Adrenal gland (tissue), 9 donors: ENCODE measurements at regions not wholly inside any gene's neighbourhood (a gene's known extent, or its start where the extent isn't known, plus 50 kb on each side); places are given as distances from the start of the nearest gene placed in this dataset.

ENCODE experiments used
- DNase-seq, 7 donors: peaks; one replicate each; pipeline ENCODE4 v3.0.0-alpha.2; 2019 to 2020
- H3K27ac ChIP-seq, 5 donors: fragments of 200-600 bp; sonication (generic) in 4 of 5; 1 replicate in 3 of 5; 2 replicates in 2 of 5; pipeline versions ENCODE4 v1.5.1 to v1.8.0; 2016 to 2020; ENCODE audit warnings: mild to moderate bottlenecking in 1 of 5
- H3K27me3 ChIP-seq: fragments of 200-600 bp; 2 replicates; pipeline ENCODE4 v1.8.0; 2021
- H3K36me3 ChIP-seq, 2 donors: fragments of 200-600 bp; replicated peaks in 1 of 2; 1 replicate in 1 of 2; 2 replicates in 1 of 2; pipeline versions ENCODE4 v1.5.1 to v1.8.0; 2018 to 2022
- H3K4me1 ChIP-seq, 2 donors: fragments of 200-600 bp; replicated peaks in 1 of 2; 1 replicate in 1 of 2; 2 replicates in 1 of 2; pipeline versions ENCODE4 v1.5.1 to v1.8.0; 2018 to 2021
- H3K4me3 ChIP-seq, 4 donors: fragments of 200-600 bp; sonication (generic) in 3 of 4; one replicate each; pipeline ENCODE4 v1.5.1; 2016 to 2018
- H3K9me3 ChIP-seq, 3 donors: fragments of 200-600 bp; sonication (generic) in 1 of 3; replicated peaks in 1 of 3; 1 replicate in 2 of 3; 2 replicates in 1 of 3; pipeline versions ENCODE4 v1.5.1 to v1.8.0; 2016 to 2021
- POLR2A ChIP-seq, 2 donors: fragments of 450-650 bp; IDR thresholded peaks; one replicate each; pipeline ENCODE4 v1.6.1; 2017; ENCODE audit warnings: antibody characterized with exemption in 2 of 2, mild to moderate bottlenecking in 2 of 2, moderate library complexity in 1 of 2
- WGBS, 4 donors: extraction: QIAGEN DNeasy Blood & Tissue Kit in 2 of 4; methylation state at CpG; one replicate each; pipeline versions ENCODE4 v1.1.5 to v1.1.7; 2013 to 2017; 5-methylcytosine and 5-hydroxymethylcytosine counted together
- intact Hi-C, 2 donors: fragments of 100-400 bp; cut with DNase I; formaldehyde crosslinking; loops; one replicate each; pipeline versions ENCODE4 v1.14.1 to v1.15.0; 2022 to 2023
- TF ChIP-seq, protein P1 (sequence below), 6 experiments: fragments of 450-650 bp in 4 of 6; fragments of 200-600 bp in 2 of 6; sonication (generic) in 1 of 6; IDR thresholded peaks; 1 replicate in 5 of 6; 2 replicates in 1 of 6; pipeline versions ENCODE4 v1.5.1 to v1.8.0; 2016 to 2021; ENCODE audit warnings: antibody characterized with exemption in 6 of 6, mild to moderate bottlenecking in 2 of 6, moderate library complexity in 1 of 6
- donor health status: healthy with polysubstance abuse.
- donor health status: Bipolar disorder and iron deficiency.
- donor health status: DM: yes; HTN: yes; CAD: no.
- donor health status: DM: no; HTN: no; CAD: no.
- donor health status: DM: no; HTN: no; CAD: no.

- Histone ChIP-seq H3K27ac (no peak overlapping the region), H3K4me1 (no peaks in the 10 kb centered on the region), H3K36me3 (no peaks in the 10 kb centered on the region), H3K9me3 (no peaks in the 10 kb centered on the region), H3K27me3 (no peaks in the 10 kb centered on the region), H3K4me3 (no peak overlapping the region)
- TF ChIP-seq, protein P1, sequence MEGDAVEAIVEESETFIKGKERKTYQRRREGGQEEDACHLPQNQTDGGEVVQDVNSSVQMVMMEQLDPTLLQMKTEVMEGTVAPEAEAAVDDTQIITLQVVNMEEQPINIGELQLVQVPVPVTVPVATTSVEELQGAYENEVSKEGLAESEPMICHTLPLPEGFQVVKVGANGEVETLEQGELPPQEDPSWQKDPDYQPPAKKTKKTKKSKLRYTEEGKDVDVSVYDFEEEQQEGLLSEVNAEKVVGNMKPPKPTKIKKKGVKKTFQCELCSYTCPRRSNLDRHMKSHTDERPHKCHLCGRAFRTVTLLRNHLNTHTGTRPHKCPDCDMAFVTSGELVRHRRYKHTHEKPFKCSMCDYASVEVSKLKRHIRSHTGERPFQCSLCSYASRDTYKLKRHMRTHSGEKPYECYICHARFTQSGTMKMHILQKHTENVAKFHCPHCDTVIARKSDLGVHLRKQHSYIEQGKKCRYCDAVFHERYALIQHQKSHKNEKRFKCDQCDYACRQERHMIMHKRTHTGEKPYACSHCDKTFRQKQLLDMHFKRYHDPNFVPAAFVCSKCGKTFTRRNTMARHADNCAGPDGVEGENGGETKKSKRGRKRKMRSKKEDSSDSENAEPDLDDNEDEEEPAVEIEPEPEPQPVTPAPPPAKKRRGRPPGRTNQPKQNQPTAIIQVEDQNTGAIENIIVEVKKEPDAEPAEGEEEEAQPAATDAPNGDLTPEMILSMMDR (IDR thresholded peaks at IDR 0.05), result no peak
- TF ChIP-seq POLR2A (IDR thresholded peaks at IDR 0.05), result no peak
- intact Hi-C loops, result no loop called here
- no peak for DNase-seq
Measured at GRCh38 chr13:39981056-39981455, 325.6 kb downstream of the COG6 start.

DNA sequence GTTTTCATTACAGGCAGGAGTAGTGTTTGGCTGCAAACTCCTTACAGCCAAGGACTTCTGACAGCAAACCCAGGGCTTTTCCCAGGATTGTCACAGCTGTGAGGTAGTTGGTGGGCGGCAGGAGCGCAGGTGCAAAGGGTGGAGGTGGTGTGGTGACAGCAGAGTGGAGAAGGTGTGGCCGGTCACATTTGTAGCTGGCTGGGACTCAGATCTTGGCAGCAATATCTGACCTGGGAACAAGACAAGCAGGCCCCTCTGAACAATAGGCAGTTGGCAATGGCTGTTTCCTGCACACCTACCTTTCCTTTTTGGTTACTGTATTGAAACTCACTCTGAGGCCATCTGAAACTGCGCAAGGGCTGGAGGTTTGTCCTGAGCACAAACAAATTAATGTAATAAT lies 327.3 kb downstream of the COG6 start:
- TF ChIP-seq, protein P1 (IDR thresholded peaks at IDR 0.05), result no peak
- no peak for TF ChIP-seq POLR2A (IDR thresholded peaks at IDR 0.05)
- no peaks in the 10 kb centered on the region for H3K27me3 ChIP-seq
- H3K27ac ChIP-seq, result no peak overlapping the region
- no peaks in the 10 kb centered on the region for H3K36me3 ChIP-seq
- DNase-seq, result no peak
- no peak overlapping the region for H3K4me3 ChIP-seq
- 67 to 91% (median 87%) methylated on average over 4 of the region's 4 CpGs for WGBS, 4 donors
- intact Hi-C loops, result no loop called here
- H3K4me1 ChIP-seq, result no peaks in the 10 kb centered on the region
- H3K9me3 ChIP-seq, result no peaks in the 10 kb centered on the region

- no peaks in the 10 kb centered on the region for H3K27me3 ChIP-seq
- H3K9me3 ChIP-seq, result no peaks in the 10 kb centered on the region
- no peak for TF ChIP-seq POLR2A (IDR thresholded peaks at IDR 0.05)
- TF ChIP-seq, protein P1 (IDR thresholded peaks at IDR 0.05), result no peak
- H3K36me3 ChIP-seq, result no peaks in the 10 kb centered on the region
- H3K4me1 ChIP-seq, result no peaks in the 10 kb centered on the region
- H3K4me3 ChIP-seq, result no peak overlapping the region
- no peak overlapping the region for H3K27ac ChIP-seq
- intact Hi-C loops, result no loop called here
- 70 to 86% (median 83%) methylated on average over 4 of the region's 4 CpGs for WGBS, 4 donors
- DNase-seq, result no peak
Measured at GRCh38 chr13:39985071-39985470, 329.6 kb downstream of the COG6 start.

- intact Hi-C loops, result no loop called here
- H3K36me3 ChIP-seq, result no peaks in the 10 kb centered on the region
- no peak overlapping the region for H3K4me3 ChIP-seq
- no peaks in the 10 kb centered on the region for H3K27me3 ChIP-seq
- TF ChIP-seq, protein P1 (IDR thresholded peaks at IDR 0.05), result no peak
- no peak for TF ChIP-seq POLR2A (IDR thresholded peaks at IDR 0.05)
- WGBS, 4 donors, result 71 to 80% (median 79%) methylated on average over 6 of the region's 6 CpGs
- DNase-seq, result no peak
- no peak overlapping the region for H3K27ac ChIP-seq
- no peaks in the 10 kb centered on the region for H3K9me3 ChIP-seq
- H3K4me1 ChIP-seq, result no peaks in the 10 kb centered on the region
Measured at GRCh38 chr13:39988351-39988750, 332.9 kb downstream of the COG6 start.
